GM19239 (cell line): ENCODE measurements at regions not wholly inside any gene's neighbourhood (a gene's known extent, or its start where the extent isn't known, plus 50 kb on each side); places are given as distances from the start of the nearest gene placed in this dataset.
"Not testable (repeated sequence)": the region's sequence is repeated elsewhere in the genome, so short reads cannot be mapped to it uniquely, and the experiment has no call there.

Experiments
- DNase-seq: peaks from one replicate; pipeline ENCODE4 v3.0.0; 2011; ENCODE audit warnings: low spot score; ENCODE audit not compliant: insufficient read length
- FAIRE-seq: peaks from 2 replicates; lab custom pipeline; 2011; peaks lifted over from hg19 to GRCh38; lab: Jason Lieb, UNC

GRCh38 chr10:60623627-60624026 lies 154.7 kb upstream of the CDK1 start:
- FAIRE-seq (no peak), DNase-seq (no peak)

GRCh38 chr10:60621018-60621417 lies 157.3 kb upstream of the CDK1 start:
- FAIRE-seq (no peak), DNase-seq (no peak)

GRCh38 chr10:60618861-60619260 lies 159.4 kb upstream of the CDK1 start:
- DNase-seq (no peak), FAIRE-seq (no peak)

- no peak for FAIRE-seq
- DNase-seq: no peak
Observed at GRCh38 chr10:60615541-60615940, 162.7 kb upstream of the CDK1 start.

- no peak for FAIRE-seq
- no peak for DNase-seq
Observed at GRCh38 chr10:60614363-60614762, 163.9 kb upstream of the CDK1 start.

GRCh38 chr10:60613434-60613833 lies 164.8 kb upstream of the CDK1 start:
- DNase-seq: no peak
- FAIRE-seq: no peak

GRCh38 chr10:60611291-60611747 lies 167.0 kb upstream of the CDK1 start:
- FAIRE-seq (no peak), DNase-seq (no peak)

- DNase-seq: no peak
Observed at GRCh38 chr10:60607372-60607771, 170.9 kb upstream of the CDK1 start.

GRCh38 chr10:60606343-60607080 lies 171.8 kb upstream of the CDK1 start:
- no peak for FAIRE-seq
- no peak for DNase-seq

More at GRCh38 chr10:60607372-60607771, 170.9 kb upstream of the CDK1 start:
- FAIRE-seq: no peak

GRCh38 chr10:60605476-60605875 lies 172.8 kb upstream of the CDK1 start:
- no peak for FAIRE-seq
- no peak for DNase-seq

GRCh38 chr10:60604342-60604741 lies 173.9 kb upstream of the CDK1 start:
- DNase-seq: no peak
- FAIRE-seq: no peak

GRCh38 chr10:60597513-60597912 lies 180.8 kb upstream of the CDK1 start:
- DNase-seq (no peak), FAIRE-seq (no peak)

- DNase-seq (no peak), FAIRE-seq (no peak)
Observed at GRCh38 chr10:60595852-60596251, 182.4 kb upstream of the CDK1 start.

- DNase-seq: no peak
- no peak for FAIRE-seq
Observed at GRCh38 chr10:60594476-60595051, 183.7 kb upstream of the CDK1 start.

GRCh38 chr10:60591119-60591518 lies 187.2 kb upstream of the CDK1 start:
- FAIRE-seq: no peak
- no peak for DNase-seq

- DNase-seq (no peak), FAIRE-seq (no peak)
Observed at GRCh38 chr10:60589376-60589775, 188.9 kb upstream of the CDK1 start.

GRCh38 chr10:60581782-60582181 lies 192.1 kb upstream of the ANK3 start:
- FAIRE-seq: not testable (repeated sequence)

GRCh38 chr10:60578217-60578616 lies 188.5 kb upstream of the ANK3 start:
- FAIRE-seq (no peak), DNase-seq (no peak)

More at GRCh38 chr10:60581782-60582181, 192.1 kb upstream of the ANK3 start:
- DNase-seq: not testable (repeated sequence)

GRCh38 chr10:60576130-60577069 lies 186.7 kb upstream of the ANK3 start:
- DNase-seq (no peak), FAIRE-seq (no peak)

- DNase-seq (no peak), FAIRE-seq (no peak)
Observed at GRCh38 chr10:60575105-60575504, 185.4 kb upstream of the ANK3 start.

- FAIRE-seq (no peak), DNase-seq (no peak)
Observed at GRCh38 chr10:60574388-60574787, 184.7 kb upstream of the ANK3 start.
